ENCODE measurements at regions not wholly inside any gene's neighbourhood (a gene's known extent, or its start where the extent isn't known, plus 50 kb on each side); places are given as distances from the start of the nearest gene placed in this dataset.

GRCh38 chr10:53597835-53598251 is 825.3 kb upstream of the MBL2 start:
- TF ChIP-seq CTCF (optimal IDR thresholded peaks at IDR 0.05 in 1 of 3, IDR thresholded peaks at IDR 0.05 in 1 of 3, conservative IDR thresholded peaks at IDR 0.05 in 1 of 3; ENCODE audit: extremely low read depth in 1 of 3, insufficient read depth in 2 of 3, low read length in 3 of 3) = no peak
- no peak for TF ChIP-seq EZH2 (IDR thresholded peaks at IDR 0.05; ENCODE audit: low read length)
